RWPE2 (cell line): ENCODE measurements at regions not wholly inside any gene's neighbourhood (a gene's known extent, or its start where the extent isn't known, plus 50 kb on each side); places are given as distances from the start of the nearest gene placed in this dataset.

Source experiments
- ATAC-seq: fragments of 200-7000 bp; cut with Tn5 transposase; 3 replicates; pipeline ENCODE4 v1.9.1; 2021; ENCODE audit warnings: low read depth
- DNase-seq: peaks from one replicate; pipeline ENCODE4 v3.0.0-alpha.2; 2020; ENCODE audit warnings: low spot score
- H3K27ac ChIP-seq: fragments of 450-650 bp; 2 replicates; pipeline ENCODE4 v1.5.1; 2017; ENCODE audit warnings: mild to moderate bottlenecking; ENCODE audit not compliant: poor library complexity, severe bottlenecking
- H3K27me3 ChIP-seq: fragments of 250-450 bp; sonication (Bioruptor Pico); 2 replicates; pipeline ENCODE4 v1.5.1; 2021; ENCODE audit warnings: mild to moderate bottlenecking, moderate library complexity; ENCODE audit not compliant: insufficient read depth, poor library complexity, severe bottlenecking
- H3K36me3 ChIP-seq: fragments of 250-450 bp; sonication (Bioruptor Pico); 2 replicates; pipeline ENCODE4 v1.5.1; 2020; ENCODE audit warnings: low read depth, mild to moderate bottlenecking, moderate library complexity
- H3K4me1 ChIP-seq: fragments of 250-450 bp; sonication (Bioruptor Pico); 2 replicates; pipeline ENCODE4 v1.5.1; 2021; ENCODE audit warnings: mild to moderate bottlenecking, moderate library complexity; ENCODE audit not compliant: insufficient read depth, poor library complexity, severe bottlenecking
- H3K4me3 ChIP-seq: fragments of 250-450 bp; sonication (Bioruptor Pico); 2 replicates; pipeline ENCODE4 v1.5.1; 2021; ENCODE audit warnings: mild to moderate bottlenecking, moderate library complexity; ENCODE audit not compliant: severe bottlenecking
- H3K9me3 ChIP-seq: fragments of 250-450 bp; sonication (Bioruptor Pico); 2 replicates; pipeline ENCODE4 v1.5.1; 2021; ENCODE audit warnings: mild to moderate bottlenecking, moderate library complexity; ENCODE audit not compliant: severe bottlenecking
- TF ChIP-seq, protein P1 (sequence below): fragments of 450-650 bp; IDR thresholded peaks from one replicate; pipeline ENCODE4 v1.5.1; 2017; ENCODE audit warnings: mild to moderate bottlenecking, moderate library complexity; ENCODE audit not compliant: poor library complexity, severe bottlenecking

DNA sequence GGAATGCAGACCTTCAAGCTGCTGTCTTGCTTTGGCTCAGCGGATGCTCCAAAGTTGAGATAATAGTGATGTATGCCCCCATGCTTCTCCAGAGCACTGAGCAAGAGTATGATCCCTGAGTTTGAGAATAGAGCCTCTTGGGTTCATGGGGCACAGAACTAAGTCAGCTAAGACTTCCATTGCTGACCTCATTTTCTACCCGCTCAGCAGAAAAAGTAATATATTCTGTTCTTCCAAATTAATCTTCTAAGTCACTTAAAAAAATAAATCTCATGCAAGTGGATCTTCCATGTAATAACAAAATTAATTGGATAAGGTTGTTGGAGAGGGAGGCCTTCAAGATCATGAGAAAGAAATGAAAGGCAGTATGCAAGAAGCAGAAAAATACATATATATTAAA is 483.9 kb downstream of the DNAH5 start:
- H3K27ac ChIP-seq, result no peak overlapping the region
- H3K9me3 ChIP-seq, result no peaks in the 10 kb centered on the region
- ATAC-seq (no peak), DNase-seq (no peak)
- no peaks in the 10 kb centered on the region for H3K4me1 ChIP-seq
- no peaks in the 10 kb centered on the region for H3K36me3 ChIP-seq
- H3K27me3 ChIP-seq, result no peaks in the 10 kb centered on the region
- TF ChIP-seq, protein P1, sequence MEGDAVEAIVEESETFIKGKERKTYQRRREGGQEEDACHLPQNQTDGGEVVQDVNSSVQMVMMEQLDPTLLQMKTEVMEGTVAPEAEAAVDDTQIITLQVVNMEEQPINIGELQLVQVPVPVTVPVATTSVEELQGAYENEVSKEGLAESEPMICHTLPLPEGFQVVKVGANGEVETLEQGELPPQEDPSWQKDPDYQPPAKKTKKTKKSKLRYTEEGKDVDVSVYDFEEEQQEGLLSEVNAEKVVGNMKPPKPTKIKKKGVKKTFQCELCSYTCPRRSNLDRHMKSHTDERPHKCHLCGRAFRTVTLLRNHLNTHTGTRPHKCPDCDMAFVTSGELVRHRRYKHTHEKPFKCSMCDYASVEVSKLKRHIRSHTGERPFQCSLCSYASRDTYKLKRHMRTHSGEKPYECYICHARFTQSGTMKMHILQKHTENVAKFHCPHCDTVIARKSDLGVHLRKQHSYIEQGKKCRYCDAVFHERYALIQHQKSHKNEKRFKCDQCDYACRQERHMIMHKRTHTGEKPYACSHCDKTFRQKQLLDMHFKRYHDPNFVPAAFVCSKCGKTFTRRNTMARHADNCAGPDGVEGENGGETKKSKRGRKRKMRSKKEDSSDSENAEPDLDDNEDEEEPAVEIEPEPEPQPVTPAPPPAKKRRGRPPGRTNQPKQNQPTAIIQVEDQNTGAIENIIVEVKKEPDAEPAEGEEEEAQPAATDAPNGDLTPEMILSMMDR, result no peak
- no peak overlapping the region for H3K4me3 ChIP-seq

GRCh38 chr5:13454050-13454449 is 490.4 kb downstream of the DNAH5 start:
- TF ChIP-seq, protein P1, result no peak
- Histone ChIP-seq H3K36me3 (no peaks in the 10 kb centered on the region), H3K27ac (no peak overlapping the region), H3K27me3 (no peaks in the 10 kb centered on the region), H3K4me1 (no peaks in the 10 kb centered on the region), H3K4me3 (no peak overlapping the region), H3K9me3 (no peaks in the 10 kb centered on the region)
- ATAC-seq, result no peak
- no peak for DNase-seq

DNA sequence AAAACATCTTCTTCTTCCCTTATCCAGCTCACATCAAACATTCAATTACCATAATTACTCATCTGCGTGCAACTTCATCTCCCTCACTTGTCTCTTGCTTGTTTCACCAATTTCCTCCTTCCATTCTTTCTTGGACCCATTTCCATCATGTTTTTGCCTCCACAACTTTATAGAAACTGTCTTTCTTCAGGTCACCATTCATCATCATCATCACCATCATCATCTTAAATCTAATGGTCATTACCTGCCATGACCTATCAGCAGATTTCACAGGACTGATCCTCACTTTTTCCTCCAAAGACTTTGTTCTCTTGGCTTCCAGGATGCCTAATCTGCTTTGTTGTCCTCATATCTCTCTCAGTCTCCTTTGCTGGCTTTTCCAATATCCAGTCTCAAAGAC is 495.6 kb downstream of the DNAH5 start:
- TF ChIP-seq, protein P1, result no peak
- Histone ChIP-seq H3K36me3 (no peaks in the 10 kb centered on the region), H3K4me3 (no peak overlapping the region), H3K4me1 (no peaks in the 10 kb centered on the region), H3K9me3 (no peaks in the 10 kb centered on the region), H3K27ac (no peak overlapping the region), H3K27me3 (no peaks in the 10 kb centered on the region)
- DNase-seq, result no peak
- ATAC-seq, result no peak

DNA sequence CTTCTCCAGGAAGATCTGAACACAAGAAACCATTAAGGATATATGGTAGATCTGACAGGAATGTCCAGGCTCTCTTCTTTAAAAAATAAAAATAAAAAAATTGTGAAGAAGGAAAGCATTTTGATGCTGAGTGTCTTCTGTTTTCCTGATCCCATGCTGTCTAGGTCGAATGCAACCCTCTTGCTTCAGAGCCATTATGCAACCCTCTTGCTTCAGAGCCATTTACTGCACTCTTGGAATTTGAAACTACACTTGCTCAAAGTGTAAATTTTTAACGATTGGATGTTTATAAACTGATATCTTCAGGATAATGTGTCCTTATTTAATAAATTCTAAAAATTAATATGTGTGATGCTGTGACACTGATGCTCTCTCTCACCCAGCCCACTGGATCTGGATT is 505.1 kb downstream of the DNAH5 start:
- TF ChIP-seq, protein P1, result no peak

DNA sequence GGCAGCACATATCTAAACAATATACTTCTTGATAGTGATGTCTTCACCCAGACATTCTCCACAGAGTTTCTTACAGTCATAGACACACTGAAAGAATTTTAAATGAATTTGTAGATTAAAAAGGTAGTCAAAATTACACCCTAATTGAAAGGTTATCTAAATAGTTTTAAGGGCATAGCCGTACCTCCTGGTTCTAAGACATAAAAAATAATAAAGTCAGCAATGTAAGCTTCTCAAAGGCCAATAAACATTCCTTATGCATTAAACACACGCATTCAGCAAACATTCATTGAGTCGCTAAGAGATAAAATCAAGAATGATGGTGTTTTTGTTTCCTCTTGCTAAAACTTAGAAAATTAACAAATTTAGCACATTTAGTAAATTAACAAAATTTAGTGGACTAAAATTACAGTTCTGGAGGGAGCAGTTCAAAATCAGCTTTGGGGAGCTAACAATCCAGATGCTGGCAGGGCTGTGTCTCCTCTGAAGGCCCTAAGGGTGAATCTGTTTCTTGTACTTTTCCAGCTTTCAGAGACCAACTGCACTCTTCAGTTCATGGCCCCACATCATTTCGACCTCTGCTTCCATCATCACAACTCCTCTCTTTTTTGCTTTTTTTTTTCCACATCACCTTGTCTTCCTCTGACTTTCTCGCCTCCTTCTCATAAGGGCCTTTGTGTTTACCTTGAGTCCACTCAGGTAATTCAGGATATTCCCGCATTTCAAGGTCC is 516.5 kb downstream of the DNAH5 start:
- ATAC-seq (no peak; the same call in 2 of the 3 replicates), DNase-seq (no peak)
- H3K4me1 ChIP-seq, result no peaks in the 10 kb centered on the region
- H3K9me3 ChIP-seq, result no peaks in the 10 kb centered on the region
- H3K27ac ChIP-seq, result no peak overlapping the region
- TF ChIP-seq, protein P1, result no peak
- H3K36me3 ChIP-seq, result no peaks in the 10 kb centered on the region
- H3K27me3 ChIP-seq, result no peaks in the 10 kb centered on the region
- H3K4me3 ChIP-seq, result no peak overlapping the region

More for the DNA sequence above, 505.1 kb downstream of the DNAH5 start:
- ATAC-seq, result no peak
- H3K9me3 ChIP-seq, result no peaks in the 10 kb centered on the region
- no peaks in the 10 kb centered on the region for H3K36me3 ChIP-seq
- no peak overlapping the region for H3K4me3 ChIP-seq
- H3K4me1 ChIP-seq, result peaks cover 3% of the 10 kb centered on the region
- DNase-seq, result no peak
- H3K27me3 ChIP-seq, result no peaks in the 10 kb centered on the region
- no peak overlapping the region for H3K27ac ChIP-seq
